ENCODE measurements at regions not wholly inside any gene's neighbourhood (a gene's known extent, or its start where the extent isn't known, plus 50 kb on each side); places are given as distances from the start of the nearest gene placed in this dataset.

DNA sequence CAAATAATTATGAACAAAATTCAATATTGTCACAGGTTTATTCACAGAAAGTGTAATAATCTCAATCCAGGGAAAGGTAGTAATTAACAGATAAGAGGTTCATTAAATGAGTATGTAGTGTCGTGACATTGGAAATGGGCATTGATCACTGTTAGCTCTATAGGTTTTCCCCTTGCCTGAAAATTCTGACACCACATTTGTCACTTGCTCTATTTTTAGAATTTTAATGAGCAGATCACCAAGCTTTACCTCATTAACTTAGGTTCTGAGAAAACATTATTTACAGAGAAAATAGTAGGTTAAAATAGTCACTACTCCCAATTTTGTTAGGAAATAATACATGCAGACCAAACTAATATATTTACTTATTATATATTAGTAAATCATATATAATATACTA lies 344.0 kb downstream of the DSC3 start:
- Histone ChIP-seq H3K4me2 (ENCODE audit: extremely low read depth, insufficient read depth, low read length) (no peak overlapping the region), H3K4me1 (ENCODE audit: control insufficient read depth, extremely low read depth, insufficient read depth, low read length) (no peaks in the 10 kb centered on the region), H3K9ac (ENCODE audit: insufficient read depth, low read length) (no peak overlapping the region), H2AFZ (ENCODE audit: low read length) (no peak overlapping the region), H4K20me1 (ENCODE audit: control insufficient read depth, extremely low read depth, insufficient read depth, low read length) (no peaks in the 10 kb centered on the region), H3K79me2 (ENCODE audit: control insufficient read depth, insufficient read depth, low read length) (no peaks in the 10 kb centered on the region), H3K9me3 (ENCODE audit: control insufficient read depth, insufficient read depth, low read depth, low read length) (no peaks in the 10 kb centered on the region), H3K36me3 (ENCODE audit: control insufficient read depth, insufficient read depth, low read length) (no peaks in the 10 kb centered on the region), H3K4me3 (replicated peaks in 1 of 4; ENCODE audit: control extremely low read depth in 1 of 4, insufficient read depth in 1 of 4, low read depth in 3 of 4, low read length in 4 of 4) (no peak overlapping the region), H3K27me3 (ENCODE audit: control insufficient read depth, insufficient read depth, low read length) (no peaks in the 10 kb centered on the region), H3K27ac (ENCODE audit: insufficient read depth, low read length) (no peak overlapping the region)
- DNase-seq (ENCODE audit: low read depth in 2 of 2) = no peak
- TF ChIP-seq, protein P1, sequence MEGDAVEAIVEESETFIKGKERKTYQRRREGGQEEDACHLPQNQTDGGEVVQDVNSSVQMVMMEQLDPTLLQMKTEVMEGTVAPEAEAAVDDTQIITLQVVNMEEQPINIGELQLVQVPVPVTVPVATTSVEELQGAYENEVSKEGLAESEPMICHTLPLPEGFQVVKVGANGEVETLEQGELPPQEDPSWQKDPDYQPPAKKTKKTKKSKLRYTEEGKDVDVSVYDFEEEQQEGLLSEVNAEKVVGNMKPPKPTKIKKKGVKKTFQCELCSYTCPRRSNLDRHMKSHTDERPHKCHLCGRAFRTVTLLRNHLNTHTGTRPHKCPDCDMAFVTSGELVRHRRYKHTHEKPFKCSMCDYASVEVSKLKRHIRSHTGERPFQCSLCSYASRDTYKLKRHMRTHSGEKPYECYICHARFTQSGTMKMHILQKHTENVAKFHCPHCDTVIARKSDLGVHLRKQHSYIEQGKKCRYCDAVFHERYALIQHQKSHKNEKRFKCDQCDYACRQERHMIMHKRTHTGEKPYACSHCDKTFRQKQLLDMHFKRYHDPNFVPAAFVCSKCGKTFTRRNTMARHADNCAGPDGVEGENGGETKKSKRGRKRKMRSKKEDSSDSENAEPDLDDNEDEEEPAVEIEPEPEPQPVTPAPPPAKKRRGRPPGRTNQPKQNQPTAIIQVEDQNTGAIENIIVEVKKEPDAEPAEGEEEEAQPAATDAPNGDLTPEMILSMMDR (conservative IDR thresholded peaks at IDR 0.05 in 1 of 2, IDR thresholded peaks at IDR 0.05 in 1 of 2; ENCODE audit: low read depth in 1 of 2, low read length in 2 of 2) = no peak
- no peak for TF ChIP-seq EZH2 (IDR thresholded peaks at IDR 0.05; ENCODE audit: low read length, missing control alignments)

DNA sequence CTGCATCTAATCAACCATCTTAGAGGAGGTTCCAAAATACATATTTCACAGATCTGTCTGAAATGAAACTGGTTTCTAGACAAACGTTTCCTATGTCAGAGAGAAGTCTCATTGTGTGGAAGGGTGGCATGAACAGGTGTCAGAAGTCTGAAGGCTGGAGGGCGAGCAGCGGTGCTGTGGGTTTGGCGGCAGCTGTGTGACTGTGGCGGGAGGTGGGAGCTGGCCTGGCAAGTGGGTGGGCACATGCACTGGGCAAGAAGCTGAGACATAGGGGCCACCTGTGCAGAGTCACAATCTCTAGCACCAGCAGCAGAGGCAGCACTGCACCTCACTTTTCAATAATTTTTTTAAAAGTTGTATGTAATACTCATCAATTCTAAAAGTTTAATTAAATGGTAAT lies 346.3 kb downstream of the DSC3 start:
- Histone ChIP-seq H2AFZ (ENCODE audit: low read length) (no peak overlapping the region), H3K4me3 (replicated peaks in 1 of 4; ENCODE audit: control extremely low read depth in 1 of 4, insufficient read depth in 1 of 4, low read depth in 3 of 4, low read length in 4 of 4) (no peak overlapping the region), H3K27me3 (ENCODE audit: control insufficient read depth, insufficient read depth, low read length) (no peaks in the 10 kb centered on the region), H3K4me2 (ENCODE audit: extremely low read depth, insufficient read depth, low read length) (no peak overlapping the region), H4K20me1 (ENCODE audit: control insufficient read depth, extremely low read depth, insufficient read depth, low read length) (no peaks in the 10 kb centered on the region), H3K36me3 (ENCODE audit: control insufficient read depth, insufficient read depth, low read length) (no peaks in the 10 kb centered on the region), H3K9me3 (ENCODE audit: control insufficient read depth, insufficient read depth, low read depth, low read length) (no peaks in the 10 kb centered on the region), H3K4me1 (ENCODE audit: control insufficient read depth, extremely low read depth, insufficient read depth, low read length) (no peaks in the 10 kb centered on the region), H3K27ac (ENCODE audit: insufficient read depth, low read length) (no peak overlapping the region), H3K79me2 (ENCODE audit: control insufficient read depth, insufficient read depth, low read length) (no peaks in the 10 kb centered on the region), H3K9ac (ENCODE audit: insufficient read depth, low read length) (no peak overlapping the region)
- no peak for TF ChIP-seq EZH2 (IDR thresholded peaks at IDR 0.05; ENCODE audit: low read length, missing control alignments)
- TF ChIP-seq, protein P1 (conservative IDR thresholded peaks at IDR 0.05 in 1 of 2, IDR thresholded peaks at IDR 0.05 in 1 of 2; ENCODE audit: low read depth in 1 of 2, low read length in 2 of 2) = no peak
- no peak for DNase-seq (ENCODE audit: low read depth in 2 of 2)

DNA sequence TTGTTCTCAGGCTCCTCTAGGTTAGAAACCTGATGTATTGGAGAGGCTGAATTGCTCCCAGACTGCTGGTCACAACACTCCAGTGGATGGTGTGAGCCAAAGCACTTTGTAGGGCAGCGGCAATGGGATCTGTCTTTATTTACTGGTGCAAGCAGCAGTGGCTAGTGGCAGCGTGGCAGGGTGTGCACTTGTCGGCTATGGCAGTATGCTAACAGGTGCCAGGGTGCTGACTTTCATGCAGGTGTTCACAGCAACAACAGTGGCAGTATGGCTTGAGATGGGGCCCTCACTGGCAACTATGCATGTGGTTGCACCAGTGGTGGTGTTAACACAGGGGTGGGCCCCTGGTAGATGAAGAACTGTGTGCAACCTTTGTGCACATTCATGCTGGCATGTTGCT lies 347.8 kb downstream of the DSC3 start:
- Histone ChIP-seq H3K4me2 (ENCODE audit: extremely low read depth, insufficient read depth, low read length) (no peak overlapping the region), H4K20me1 (ENCODE audit: control insufficient read depth, extremely low read depth, insufficient read depth, low read length) (no peaks in the 10 kb centered on the region), H3K27me3 (ENCODE audit: control insufficient read depth, insufficient read depth, low read length) (no peaks in the 10 kb centered on the region), H2AFZ (ENCODE audit: low read length) (no peak overlapping the region), H3K4me1 (ENCODE audit: control insufficient read depth, extremely low read depth, insufficient read depth, low read length) (no peaks in the 10 kb centered on the region), H3K36me3 (ENCODE audit: control insufficient read depth, insufficient read depth, low read length) (no peaks in the 10 kb centered on the region), H3K9ac (ENCODE audit: insufficient read depth, low read length) (no peak overlapping the region), H3K9me3 (ENCODE audit: control insufficient read depth, insufficient read depth, low read depth, low read length) (no peaks in the 10 kb centered on the region), H3K4me3 (replicated peaks in 1 of 4; ENCODE audit: control extremely low read depth in 1 of 4, insufficient read depth in 1 of 4, low read depth in 3 of 4, low read length in 4 of 4) (no peak overlapping the region), H3K27ac (ENCODE audit: insufficient read depth, low read length) (no peak overlapping the region), H3K79me2 (ENCODE audit: control insufficient read depth, insufficient read depth, low read length) (no peaks in the 10 kb centered on the region)
- DNase-seq (ENCODE audit: low read depth in 2 of 2) = no peak
- TF ChIP-seq EZH2 (IDR thresholded peaks at IDR 0.05; ENCODE audit: low read length, missing control alignments) = no peak
- TF ChIP-seq, protein P1 (conservative IDR thresholded peaks at IDR 0.05 in 1 of 2, IDR thresholded peaks at IDR 0.05 in 1 of 2; ENCODE audit: low read depth in 1 of 2, low read length in 2 of 2) = no peak

Data from fibroblast of lung (primary cell).